HL-60 (cell line): ENCODE measurements at regions not wholly inside any gene's neighbourhood (a gene's known extent, or its start where the extent isn't known, plus 50 kb on each side); places are given as distances from the start of the nearest gene placed in this dataset.

ENCODE experiments used
- DNase-seq, 2 experiments: peaks; one replicate each; pipeline ENCODE4 v3.0.0-alpha.2; 2010 to 2020; ENCODE audit warnings: low read depth in 1 of 2, low spot score in 1 of 2
- H3K27ac ChIP-seq: fragments of 250-450 bp; sonication (Bioruptor Pico); replicated peaks from 2 replicates; pipeline ENCODE4 v1.5.1; 2020; ENCODE audit warnings: mild to moderate bottlenecking, moderate library complexity
- H3K27me3 ChIP-seq: fragments of 250-450 bp; sonication (Bioruptor Pico); 2 replicates; pipeline ENCODE4 v1.5.1; 2021; ENCODE audit warnings: mild to moderate bottlenecking, moderate library complexity; ENCODE audit not compliant: insufficient read depth, poor library complexity, severe bottlenecking
- H3K4me3 ChIP-seq: replicated peaks from 2 replicates; pipeline ENCODE4 v1.5.1; 2011; ENCODE audit warnings: mild to moderate bottlenecking, control low read depth, low read length; ENCODE audit not compliant: insufficient read depth
- GABPA ChIP-seq: IDR thresholded peaks from 2 replicates; pipeline ENCODE4 v1.6.1; 2012; ENCODE audit warnings: low read depth
- POLR2AphosphoS5 ChIP-seq: IDR thresholded peaks from 2 replicates; pipeline ENCODE4 v1.6.1; 2012; ENCODE audit warnings: low read depth
- REST ChIP-seq: IDR thresholded peaks from 2 replicates; pipeline ENCODE4 v1.6.1; 2012; ENCODE audit warnings: low read depth; ENCODE audit not compliant: insufficient replicate concordance
- SPI1 ChIP-seq: IDR thresholded peaks from 2 replicates; pipeline ENCODE4 v1.6.1; 2012; ENCODE audit warnings: low read depth, mild to moderate bottlenecking, borderline replicate concordance
- TF ChIP-seq, protein P1 (sequence below): IDR thresholded peaks from one replicate; pipeline ENCODE4 v1.5.1; 2011; ENCODE audit warnings: low read length, control low read depth, inconsistent platforms; ENCODE audit not compliant: insufficient read depth

DNA sequence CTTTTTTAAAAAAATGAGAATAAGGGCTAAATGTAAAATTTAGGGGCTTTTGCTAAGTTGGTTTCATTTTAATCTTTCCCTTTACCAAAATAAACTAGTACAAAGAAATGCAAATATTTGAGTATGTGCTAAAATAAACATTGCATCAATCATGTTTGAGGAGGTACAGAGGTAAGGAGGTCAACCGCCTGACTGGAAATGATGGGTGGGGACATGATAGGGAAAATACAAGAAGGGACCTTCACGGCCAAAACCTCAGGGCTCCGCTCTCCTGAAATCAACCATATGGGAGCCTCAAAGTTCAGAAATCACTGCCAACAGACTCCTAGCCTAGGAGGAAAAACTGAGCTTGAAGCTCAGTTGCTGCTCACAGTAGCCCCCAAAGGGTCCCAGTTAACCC lies 207.6 kb downstream of the AHR start:
- Histone ChIP-seq H3K27me3 (no peaks in the 10 kb centered on the region), H3K4me3 (no peak overlapping the region), H3K27ac (no peak overlapping the region)
- no peak for DNase-seq
- TF ChIP-seq REST (no peak), GABPA (no peak), POLR2AphosphoS5 (no peak), SPI1 (no peak)
- TF ChIP-seq, protein P1, sequence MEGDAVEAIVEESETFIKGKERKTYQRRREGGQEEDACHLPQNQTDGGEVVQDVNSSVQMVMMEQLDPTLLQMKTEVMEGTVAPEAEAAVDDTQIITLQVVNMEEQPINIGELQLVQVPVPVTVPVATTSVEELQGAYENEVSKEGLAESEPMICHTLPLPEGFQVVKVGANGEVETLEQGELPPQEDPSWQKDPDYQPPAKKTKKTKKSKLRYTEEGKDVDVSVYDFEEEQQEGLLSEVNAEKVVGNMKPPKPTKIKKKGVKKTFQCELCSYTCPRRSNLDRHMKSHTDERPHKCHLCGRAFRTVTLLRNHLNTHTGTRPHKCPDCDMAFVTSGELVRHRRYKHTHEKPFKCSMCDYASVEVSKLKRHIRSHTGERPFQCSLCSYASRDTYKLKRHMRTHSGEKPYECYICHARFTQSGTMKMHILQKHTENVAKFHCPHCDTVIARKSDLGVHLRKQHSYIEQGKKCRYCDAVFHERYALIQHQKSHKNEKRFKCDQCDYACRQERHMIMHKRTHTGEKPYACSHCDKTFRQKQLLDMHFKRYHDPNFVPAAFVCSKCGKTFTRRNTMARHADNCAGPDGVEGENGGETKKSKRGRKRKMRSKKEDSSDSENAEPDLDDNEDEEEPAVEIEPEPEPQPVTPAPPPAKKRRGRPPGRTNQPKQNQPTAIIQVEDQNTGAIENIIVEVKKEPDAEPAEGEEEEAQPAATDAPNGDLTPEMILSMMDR = no peak

GRCh38 chr7:17506596-17506995 lies 208.1 kb downstream of the AHR start:
- no peak for DNase-seq
- Histone ChIP-seq H3K4me3 (no peak overlapping the region), H3K27me3 (no peaks in the 10 kb centered on the region), H3K27ac (no peak overlapping the region)
- TF ChIP-seq POLR2AphosphoS5 (no peak), REST (no peak), GABPA (no peak), SPI1 (no peak)
- TF ChIP-seq, protein P1 = no peak

GRCh38 chr7:17507717-17508116 lies 209.3 kb downstream of the AHR start:
- Histone ChIP-seq H3K4me3 (no peak overlapping the region), H3K27ac (no peak overlapping the region), H3K27me3 (no peaks in the 10 kb centered on the region)
- no peak for DNase-seq
- TF ChIP-seq REST = no peak
- TF ChIP-seq SPI1 = no peak
- TF ChIP-seq, protein P1 = no peak
- TF ChIP-seq POLR2AphosphoS5 = no peak
- no peak for TF ChIP-seq GABPA
